Kidney (tissue), 13 donors: ENCODE measurements at regions not wholly inside any gene's neighbourhood (a gene's known extent, or its start where the extent isn't known, plus 50 kb on each side); places are given as distances from the start of the nearest gene placed in this dataset.
"Not testable (repeated sequence)": the region's sequence is repeated elsewhere in the genome, so short reads cannot be mapped to it uniquely, and the experiment has no call there.

Source experiments
- DNase-seq, 5 donors: peaks; one replicate each; pipeline ENCODE4 v3.0.0-alpha.2; 2013 to 2020
- FAIRE-seq: peaks from 2 replicates; lab custom pipeline; 2012; peaks lifted over from hg19 to GRCh38; lab: Jason Lieb, UNC
- H3K27ac ChIP-seq, 2 donors: one replicate each; pipeline ENCODE4 v1.7.0; 2013; ENCODE audit warnings: low read depth in 2 of 2, low read length in 2 of 2, inconsistent platforms in 1 of 2
- H3K27me3 ChIP-seq: one replicate; pipeline ENCODE4 v1.7.1; 2013; ENCODE audit warnings: low read length, inconsistent platforms; ENCODE audit not compliant: control insufficient read depth, insufficient read depth
- H3K36me3 ChIP-seq, 3 donors: one replicate each; pipeline versions ENCODE4 v1.7.0 to v1.7.1; 2013; ENCODE audit warnings: low read length in 3 of 3, control low read depth in 1 of 3, inconsistent platforms in 1 of 3; ENCODE audit not compliant: insufficient read depth in 3 of 3, control insufficient read depth in 2 of 3
- H3K4me1 ChIP-seq, 3 donors: one replicate each; pipeline versions ENCODE4 v1.7.0 to v1.7.1; 2013; ENCODE audit warnings: low read length in 3 of 3, inconsistent platforms in 1 of 3, low read depth in 1 of 3; ENCODE audit not compliant: control insufficient read depth in 2 of 3, insufficient read depth in 2 of 3
- H3K4me3 ChIP-seq, 3 donors: one replicate each; pipeline versions ENCODE4 v1.7.0 to v1.8.1; 2013; ENCODE audit warnings: low read length in 3 of 3, control low read depth in 1 of 3, inconsistent platforms in 1 of 3
- H3K9ac ChIP-seq, 3 donors: one replicate each; pipeline versions ENCODE4 v1.7.0 to v1.7.1; 2013; ENCODE audit warnings: low read length in 3 of 3, control low read depth in 1 of 3, inconsistent platforms in 1 of 3
- H3K9me3 ChIP-seq, 3 donors: one replicate each; pipeline versions ENCODE4 v1.7.0 to v1.7.1; 2013; ENCODE audit warnings: low read length in 3 of 3, control low read depth in 1 of 3, inconsistent platforms in 1 of 3; ENCODE audit not compliant: control insufficient read depth in 2 of 3, insufficient read depth in 1 of 3
- CTCF ChIP-seq: IDR thresholded peaks from 3 replicates; pipeline ENCODE4 v1.5.1; 2012; ENCODE audit warnings: mild to moderate bottlenecking, moderate library complexity, borderline replicate concordance; ENCODE audit not compliant: insufficient read depth; ENCODE audit errors: extremely low read depth
- intact Hi-C: fragments of 100-400 bp; cut with DNase I; formaldehyde crosslinking; loops from one replicate; pipeline ENCODE4 v1.11.1; 2022
- donor health status: control.
- donor health status: control.
- donor health status: control.
- donor health status: control.
- donor health status: control.
- donor health status: DM: yes; HTN: yes; CAD: no.
- donor health status: Normal renal cell carcinoma (clear cell type).

- Histone ChIP-seq H3K4me3 (no peak overlapping the region), H3K4me1 (peaks cover 0 to 9% (median 0%) of the 10 kb centered on the region in 3 donors), H3K9me3 (no peaks in the 10 kb centered on the region), H3K36me3 (no peaks in the 10 kb centered on the region), H3K27ac (no peak overlapping the region), H3K9ac (no peak overlapping the region), H3K27me3 (no peaks in the 10 kb centered on the region)
- no peak for DNase-seq
- intact Hi-C loops, result no loop called here
- TF ChIP-seq CTCF, result no peak
- FAIRE-seq, result no peak
Observed at GRCh38 chr3:177629276-177629675, 432.0 kb upstream of the TBL1XR1 start.

DNA sequence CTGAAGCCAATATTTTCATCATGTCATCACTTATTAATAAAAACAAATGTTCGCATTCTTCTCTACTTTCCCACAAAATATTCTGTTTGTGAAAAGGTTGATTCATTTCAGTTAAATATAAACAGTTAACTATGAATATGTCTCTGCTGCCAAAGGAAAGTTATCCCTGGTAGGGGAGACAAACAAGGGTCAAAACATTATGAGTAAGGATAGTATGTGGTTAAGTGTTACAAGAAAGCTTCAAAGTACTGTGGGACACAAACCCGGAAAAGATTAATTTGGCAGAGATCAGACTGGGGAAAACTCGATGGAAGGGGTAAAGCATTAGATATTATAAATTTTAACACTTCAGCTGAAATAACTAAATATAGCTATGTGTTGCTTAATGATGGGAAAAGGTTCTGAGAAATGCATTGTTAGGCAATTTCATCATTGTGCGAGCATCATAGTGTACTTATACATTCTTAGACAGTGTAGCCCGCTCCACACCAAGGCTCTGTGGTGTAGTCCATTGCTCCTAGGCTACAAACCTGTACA, 436.5 kb upstream of the TBL1XR1 start:
- Histone ChIP-seq H3K9me3 (no peaks in the 10 kb centered on the region), H3K27ac (no peak overlapping the region), H3K4me1 (peaks cover 0 to 10% (median 0%) of the 10 kb centered on the region in 3 donors), H3K36me3 (no peaks in the 10 kb centered on the region), H3K27me3 (no peaks in the 10 kb centered on the region), H3K4me3 (no peak overlapping the region), H3K9ac (no peak overlapping the region)
- TF ChIP-seq CTCF, result no peak
- FAIRE-seq, result peak; percentile 39
- intact Hi-C loops, result no loop called here
- DNase-seq, result no peak

DNA sequence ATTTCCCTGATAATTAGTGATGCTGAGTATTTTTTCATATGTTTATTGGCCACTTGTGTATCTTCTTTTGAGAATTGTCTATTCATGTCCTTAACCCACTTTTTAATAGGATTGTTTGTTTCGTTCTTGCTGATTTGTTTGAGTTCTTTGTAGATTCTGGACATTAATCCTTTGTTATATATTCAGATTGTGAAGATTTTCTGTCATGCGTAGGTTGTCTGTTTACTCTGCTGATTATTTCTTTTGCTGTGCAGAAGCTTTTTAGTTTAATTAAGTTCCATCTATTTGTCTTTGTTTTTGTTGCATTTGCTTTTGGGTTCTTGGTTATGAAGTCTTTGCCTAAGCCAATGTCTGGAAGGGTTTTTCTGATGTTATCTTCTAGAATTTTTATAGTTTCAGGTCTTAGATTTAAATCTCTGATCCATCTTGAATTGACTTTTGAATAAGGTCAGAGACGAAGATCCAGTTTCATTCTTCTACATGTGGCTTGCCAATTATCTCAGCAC, 438.4 kb upstream of the TBL1XR1 start:
- H3K9ac ChIP-seq, H3K27ac ChIP-seq, H3K4me1 ChIP-seq, intact Hi-C loops, H3K9me3 ChIP-seq, H3K27me3 ChIP-seq, H3K4me3 ChIP-seq, H3K36me3 ChIP-seq, FAIRE-seq, DNase-seq: not testable (repeated sequence)

DNA sequence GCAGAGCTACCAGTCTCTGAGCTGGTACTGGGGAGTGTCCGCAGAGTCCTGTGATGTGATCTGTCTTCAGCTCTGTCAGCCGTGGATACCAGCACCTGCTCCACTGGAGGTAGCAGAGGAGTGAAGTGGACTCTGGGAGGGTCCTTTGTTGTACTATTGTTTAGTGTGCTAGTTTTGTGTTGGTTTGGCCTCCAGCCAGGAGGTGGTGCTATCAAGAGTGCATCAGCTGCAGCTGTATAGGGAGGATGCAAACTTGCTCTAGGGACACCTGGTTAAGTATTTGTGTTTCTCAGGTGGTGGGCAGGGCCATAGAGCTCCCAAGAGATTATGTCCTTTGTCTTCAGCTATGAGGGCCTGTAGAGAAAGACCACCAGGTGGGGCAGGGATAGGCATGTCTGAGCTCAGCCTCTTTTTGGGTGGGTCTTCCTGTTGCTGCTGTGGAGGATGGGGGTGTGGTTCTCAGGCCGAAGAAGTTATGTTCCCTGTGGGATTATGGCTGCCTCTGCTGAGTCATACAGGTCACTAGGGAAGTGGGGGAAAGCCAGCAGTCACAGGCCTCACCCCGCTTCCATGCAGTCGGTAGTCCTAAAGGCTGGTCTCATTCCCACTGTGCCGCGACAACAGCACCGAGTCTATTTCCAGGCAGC, 443.2 kb upstream of the TBL1XR1 start:
- Histone ChIP-seq H3K36me3 (no peaks in the 10 kb centered on the region), H3K9me3 (no peaks in the 10 kb centered on the region), H3K9ac (no peak overlapping the region), H3K27ac (no peak overlapping the region), H3K27me3 (no peaks in the 10 kb centered on the region), H3K4me3 (no peak overlapping the region), H3K4me1 (peaks cover 0 to 7% (median 5%) of the 10 kb centered on the region in 3 donors)
- no peak for FAIRE-seq
- intact Hi-C loops, result no loop called here
- TF ChIP-seq CTCF, result no peak
- DNase-seq, result no peak
